OCI-LY3 (cell line): ENCODE measurements at regions not wholly inside any gene's neighbourhood (a gene's known extent, or its start where the extent isn't known, plus 50 kb on each side); places are given as distances from the start of the nearest gene placed in this dataset.

Experiments used
- H2AFZ ChIP-seq: fragments of 200-600, 300-600 bp; shearing (Covaris generic); 2 replicates; pipeline ENCODE4 v1.6.0; 2014; ENCODE audit warnings: antibody characterized with exemption, low read depth, low read length
- H3K27ac ChIP-seq: fragments of 200-600, 300-600 bp; sonication (generic); 2 replicates; pipeline ENCODE4 v1.5.1; 2014; ENCODE audit warnings: mild to moderate bottlenecking, low read length, moderate library complexity, mixed read lengths
- H3K27me3 ChIP-seq: fragments of 200-600, 300-600 bp; sonication (generic); 2 replicates; pipeline ENCODE4 v1.6.1; 2014; ENCODE audit warnings: low read depth, low read length, mixed read lengths
- H3K36me3 ChIP-seq: fragments of 200-600, 300-600 bp; sonication (generic); replicated peaks from 2 replicates; pipeline ENCODE3; 2014; ENCODE audit warnings: low read depth, low read length, mixed read lengths
- H3K4me1 ChIP-seq: fragments of 300-600, 200-600 bp; sonication (generic); 2 replicates; pipeline ENCODE4 v1.6.1; 2014; ENCODE audit warnings: low read length, mixed read lengths
- H3K4me2 ChIP-seq: fragments of 200-600, 300-600 bp; sonication (generic); 2 replicates; pipeline ENCODE4 v1.6.1; 2014; ENCODE audit warnings: low read length, mixed read lengths
- H3K4me3 ChIP-seq: fragments of 300-600, 200-600 bp; sonication (generic); 2 replicates; pipeline ENCODE4 v1.5.1; 2014; ENCODE audit warnings: antibody characterized with exemption, mild to moderate bottlenecking, low read length, moderate library complexity
- H3K79me2 ChIP-seq: fragments of 300-600, 200-600 bp; shearing (Covaris generic); 2 replicates; pipeline ENCODE4 v1.6.1; 2014; ENCODE audit warnings: mild to moderate bottlenecking, low read length, mixed read lengths
- H3K9ac ChIP-seq: fragments of 300-600, 200-600 bp; shearing (Covaris generic); 2 replicates; pipeline ENCODE4 v1.6.0; 2014; ENCODE audit warnings: mild to moderate bottlenecking, low read length, moderate library complexity
- H3K9me3 ChIP-seq: fragments of 200-600, 300-600 bp; shearing (Covaris generic); 2 replicates; pipeline ENCODE4 v1.6.1; 2014; ENCODE audit warnings: low read length, mixed read lengths; ENCODE audit not compliant: insufficient read depth
- H4K20me1 ChIP-seq: fragments of 200-600, 300-600 bp; sonication (generic); 2 replicates; pipeline ENCODE4 v1.6.1; 2016; ENCODE audit warnings: low read length, mixed read lengths; ENCODE audit not compliant: insufficient read depth
- CTCF ChIP-seq: fragments of 200-600, 300-600 bp; sonication (generic); IDR thresholded peaks from 2 replicates; pipeline ENCODE4 v1.5.1; 2014; ENCODE audit warnings: antibody characterized with exemption, low read length, low read depth
- EZH2phosphoT487 ChIP-seq: fragments of 200-600 bp; shearing (Covaris generic); IDR thresholded peaks from 2 replicates; pipeline ENCODE4 v1.6.1; 2018; ENCODE audit warnings: antibody characterized with exemption, mixed run types, low read depth

GRCh38 chr4:187883836-187884475 lies 111.6 kb upstream of the ZFP42 start:
- Histone ChIP-seq H2AFZ (no peak overlapping the region), H3K27ac (no peak overlapping the region), H3K27me3 (no peaks in the 10 kb centered on the region), H3K4me1 (no peaks in the 10 kb centered on the region), H3K4me2 (no peak overlapping the region), H3K79me2 (no peaks in the 10 kb centered on the region), H4K20me1 (no peaks in the 10 kb centered on the region), H3K9me3 (no peaks in the 10 kb centered on the region), H3K36me3 (no peaks in the 10 kb centered on the region), H3K9ac (no peak overlapping the region), H3K4me3 (no peak overlapping the region)
- no peak for TF ChIP-seq CTCF

- Histone ChIP-seq H3K4me3 (no peak overlapping the region), H3K27me3 (no peaks in the 10 kb centered on the region), H3K4me2 (no peak overlapping the region), H3K9ac (no peak overlapping the region), H3K79me2 (no peaks in the 10 kb centered on the region), H3K4me1 (no peaks in the 10 kb centered on the region), H3K27ac (no peak overlapping the region), H3K36me3 (no peaks in the 10 kb centered on the region), H2AFZ (no peak overlapping the region), H3K9me3 (no peaks in the 10 kb centered on the region), H4K20me1 (no peaks in the 10 kb centered on the region)
- TF ChIP-seq EZH2phosphoT487, result no peak
- no peak for TF ChIP-seq CTCF
Observed at GRCh38 chr4:187887906-187888305, 107.7 kb upstream of the ZFP42 start.

GRCh38 chr4:187889651-187890050 lies 105.9 kb upstream of the ZFP42 start:
- Histone ChIP-seq H3K36me3 (no peaks in the 10 kb centered on the region), H3K79me2 (no peaks in the 10 kb centered on the region), H3K4me3 (no peak overlapping the region), H3K4me1 (no peaks in the 10 kb centered on the region), H3K9me3 (no peaks in the 10 kb centered on the region), H3K4me2 (no peak overlapping the region), H4K20me1 (no peaks in the 10 kb centered on the region), H3K27ac (no peak overlapping the region), H3K9ac (no peak overlapping the region), H2AFZ (no peak overlapping the region), H3K27me3 (no peaks in the 10 kb centered on the region)
- TF ChIP-seq EZH2phosphoT487 (no peak), CTCF (no peak)

GRCh38 chr4:187893418-187893817 lies 102.2 kb upstream of the ZFP42 start:
- no peak overlapping the region for H3K27ac ChIP-seq
- H3K4me3 ChIP-seq, result no peak overlapping the region
- TF ChIP-seq EZH2phosphoT487, result no peak
- no peak for TF ChIP-seq CTCF
- H3K27me3 ChIP-seq, result no peaks in the 10 kb centered on the region
- no peaks in the 10 kb centered on the region for H4K20me1 ChIP-seq
- H3K4me2 ChIP-seq, result no peak overlapping the region
- no peak overlapping the region for H2AFZ ChIP-seq
- H3K9ac ChIP-seq, result no peak overlapping the region
- no peaks in the 10 kb centered on the region for H3K79me2 ChIP-seq
- H3K9me3 ChIP-seq, result no peaks in the 10 kb centered on the region
- no peaks in the 10 kb centered on the region for H3K36me3 ChIP-seq
- no peaks in the 10 kb centered on the region for H3K4me1 ChIP-seq
